A673 (cell line): ENCODE measurements at regions not wholly inside any gene's neighbourhood (a gene's known extent, or its start where the extent isn't known, plus 50 kb on each side); places are given as distances from the start of the nearest gene placed in this dataset.

Experiments used
- BruUV-seq: library from RNA; stranded (reverse); fragments of 400-500 nt; replicated peaks from 2 replicates; lab custom pipeline; 2021; lab: Mats Ljungman, UMichigan
- CTCF ChIA-PET: fragments of 300-600 bp; sonication (Branson Sonifier 250); formaldehyde crosslinking; loops from one replicate; lab custom pipeline; 2022; ENCODE audit warnings: antibody characterized with exemption; lab: Charles Lee
- POLR2A ChIA-PET: fragments of 300-600 bp; sonication (Branson Sonifier 250); formaldehyde crosslinking; loops from one replicate; lab custom pipeline; 2022; ENCODE audit warnings: antibody characterized with exemption; ENCODE audit not compliant: low non-redundant PET; lab: Charles Lee
- DNase-seq: peaks from one replicate; pipeline ENCODE4 v3.0.0-alpha.2; 2015; ENCODE audit warnings: low spot score
- H3K27ac ChIP-seq: fragments of 200-600 bp; sonication (generic); 2 replicates; pipeline ENCODE4 v1.5.1; 2016; ENCODE audit warnings: mixed run types, low read depth, mild to moderate bottlenecking, mixed read lengths, antibody characterized with exemption, low read length; ENCODE audit not compliant: poor library complexity, severe bottlenecking
- H3K27me3 ChIP-seq: fragments of 200-600 bp; sonication (generic); replicated peaks from 2 replicates; pipeline ENCODE4 v1.6.1; 2017; ENCODE audit warnings: mixed run types, low read depth, mild to moderate bottlenecking, mixed read lengths, antibody characterized with exemption, low read length; ENCODE audit not compliant: insufficient read depth, poor library complexity
- H3K36me3 ChIP-seq: fragments of 200-600 bp; sonication (generic); 2 replicates; pipeline ENCODE4 v1.6.1; 2016; ENCODE audit warnings: mixed run types, mild to moderate bottlenecking, mixed read lengths, antibody characterized with exemption, low read length; ENCODE audit not compliant: insufficient read depth, poor library complexity, severe bottlenecking
- H3K4me1 ChIP-seq: fragments of 200-600 bp; sonication (generic); 2 replicates; pipeline ENCODE4 v1.6.1; 2017; ENCODE audit warnings: mixed run types, mild to moderate bottlenecking, mixed read lengths, antibody characterized with exemption, low read length; ENCODE audit not compliant: insufficient read depth, poor library complexity, severe bottlenecking
- H3K4me3 ChIP-seq: fragments of 200-600 bp; sonication (generic); 2 replicates; pipeline ENCODE4 v1.5.1; 2016; ENCODE audit warnings: low read depth, mixed run types, mild to moderate bottlenecking, mixed read lengths, low read length; ENCODE audit not compliant: poor library complexity, severe bottlenecking
- H3K9me3 ChIP-seq: fragments of 200-600 bp; sonication (generic); 2 replicates; pipeline ENCODE4 v1.6.1; 2016; ENCODE audit warnings: mixed run types, low read depth, mild to moderate bottlenecking, mixed read lengths, antibody characterized with exemption, low read length; ENCODE audit not compliant: poor library complexity, severe bottlenecking
- CTCF ChIP-seq: fragments of 300-800, 200-600 bp; sonication (generic); conservative IDR thresholded peaks from 2 replicates; pipeline ENCODE4 v1.5.1; 2017; ENCODE audit warnings: low read depth, mild to moderate bottlenecking, antibody characterized with exemption, low read length, moderate library complexity, mixed read lengths
- EZH2 ChIP-seq: fragments of 200-600 bp; sonication (generic); IDR thresholded peaks from 2 replicates; pipeline ENCODE4 v1.6.1; 2017; ENCODE audit warnings: borderline replicate concordance, low read depth, mild to moderate bottlenecking, mixed read lengths, antibody characterized with exemption, low read length; ENCODE audit not compliant: poor library complexity, severe bottlenecking
- intact Hi-C: fragments of 100-400 bp; cut with micrococcal nuclease; formaldehyde crosslinking; loops from one replicate; pipeline ENCODE4 v1.10.0; 2022; ENCODE audit not compliant: unreplicated experiment

GRCh38 chr2:185132501-185133041 lies 534.2 kb downstream of the ZNF804A start:
- H3K9me3 ChIP-seq, result no peaks in the 10 kb centered on the region
- H3K27ac ChIP-seq, result no peak overlapping the region
- CTCF ChIA-PET, result no interaction called here
- DNase-seq, result no peak
- BruUV-seq, result no TSS peak
- H3K27me3 ChIP-seq, result no peaks in the 10 kb centered on the region
- POLR2A ChIA-PET, result no interaction called here
- TF ChIP-seq CTCF (no peak), EZH2 (no peak)
- intact Hi-C loops, result no loop called here
- no peak overlapping the region for H3K4me3 ChIP-seq
- no peaks in the 10 kb centered on the region for H3K36me3 ChIP-seq
- H3K4me1 ChIP-seq, result no peaks in the 10 kb centered on the region

- TF ChIP-seq EZH2 (no peak), CTCF (no peak)
- ChIA-PET CTCF (no interaction called here), POLR2A (no interaction called here)
- Histone ChIP-seq H3K4me1 (no peaks in the 10 kb centered on the region), H3K9me3 (no peaks in the 10 kb centered on the region), H3K4me3 (no peak overlapping the region), H3K36me3 (no peaks in the 10 kb centered on the region), H3K27ac (no peak overlapping the region), H3K27me3 (no peaks in the 10 kb centered on the region)
- intact Hi-C loops, result no loop called here
- DNase-seq, result no peak
- BruUV-seq, result no TSS peak
Measured at GRCh38 chr2:185137700-185138099, 539.4 kb downstream of the ZNF804A start.

GRCh38 chr2:185142677-185143076 lies 544.3 kb downstream of the ZNF804A start:
- no peaks in the 10 kb centered on the region for H3K9me3 ChIP-seq
- H3K36me3 ChIP-seq, result no peaks in the 10 kb centered on the region
- no peak for TF ChIP-seq CTCF
- no peak for TF ChIP-seq EZH2
- H3K27me3 ChIP-seq, result no peaks in the 10 kb centered on the region
- H3K4me3 ChIP-seq, result no peak overlapping the region
- ChIA-PET CTCF (no interaction called here), POLR2A (no interaction called here)
- BruUV-seq, result no TSS peak
- no peaks in the 10 kb centered on the region for H3K4me1 ChIP-seq
- intact Hi-C loops, result no loop called here
- no peak overlapping the region for H3K27ac ChIP-seq
- no peak for DNase-seq
